Tibial artery (tissue), 4 donors: ENCODE measurements at regions not wholly inside any gene's neighbourhood (a gene's known extent, or its start where the extent isn't known, plus 50 kb on each side); places are given as distances from the start of the nearest gene placed in this dataset.

Experiments
- DNase-seq, 2 donors: peaks; one replicate each; pipeline ENCODE4 v3.0.0-alpha.2; 2019
- H3K27ac ChIP-seq, 2 donors: fragments of 200-600 bp; sonication (generic) in 1 of 2; 1 replicate in 1 of 2; 2 replicates in 1 of 2; pipeline ENCODE4 v1.5.1; 2018 to 2019; ENCODE audit warnings: mild to moderate bottlenecking in 1 of 2
- H3K27me3 ChIP-seq, 2 donors: fragments of 200-600 bp; sonication (generic) in 1 of 2; one replicate each; pipeline versions ENCODE4 v1.5.1 to v1.6.0; 2016 to 2019
- H3K36me3 ChIP-seq, 3 donors: fragments of 200-600 bp; sonication (generic) in 2 of 3; one replicate each; pipeline ENCODE4 v1.5.1; 2016 to 2019; ENCODE audit warnings: mild to moderate bottlenecking in 2 of 3
- H3K4me1 ChIP-seq, 4 donors: fragments of 200-600 bp; sonication (generic) in 2 of 4; 1 replicate in 3 of 4; 2 replicates in 1 of 4; pipeline ENCODE4 v1.5.1; 2016 to 2019
- H3K4me3 ChIP-seq, 2 donors: fragments of 200-600 bp; sonication (generic) in 1 of 2; 1 replicate in 1 of 2; 2 replicates in 1 of 2; pipeline ENCODE4 v1.5.1; 2018 to 2019; ENCODE audit warnings: mild to moderate bottlenecking in 2 of 2
- H3K9me3 ChIP-seq, 3 donors: fragments of 200-600 bp; sonication (generic) in 1 of 3; one replicate each; pipeline ENCODE4 v1.5.1; 2016 to 2019
- intact Hi-C: fragments of 100-400 bp; cut with DNase I; formaldehyde crosslinking; loops from one replicate; pipeline ENCODE4 v1.15.0; 2023; ENCODE audit warnings: low total_unique reads
- TF ChIP-seq, protein P1 (sequence below), 2 experiments: fragments of 200-600 bp in 1 of 2; fragments of 450-650 bp in 1 of 2; IDR thresholded peaks; one replicate each; pipeline ENCODE4 v1.5.1; 2017 to 2019; ENCODE audit warnings: antibody characterized with exemption in 2 of 2, mild to moderate bottlenecking in 1 of 2, moderate library complexity in 1 of 2

DNA sequence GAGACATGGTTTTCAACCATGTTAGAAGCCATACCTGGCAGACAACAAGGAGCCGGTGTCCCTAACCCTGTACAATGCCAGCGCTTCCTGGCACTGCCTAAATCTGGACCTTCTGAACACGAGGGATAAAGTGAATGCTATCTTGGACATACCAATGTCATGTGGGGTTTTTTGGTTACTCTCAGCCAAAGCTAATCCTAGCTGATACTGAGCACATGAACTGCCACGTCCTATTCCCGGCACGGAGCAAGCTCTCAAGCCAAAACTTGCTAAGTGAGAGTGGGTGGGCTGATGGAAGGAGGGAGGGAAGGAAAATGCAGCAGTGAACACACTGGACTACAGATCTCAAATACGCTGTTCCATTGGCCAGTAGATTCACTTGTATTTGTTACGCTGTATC, 226.1 kb downstream of the BCOR start:
- intact Hi-C loops, result no loop called here
- TF ChIP-seq, protein P1, sequence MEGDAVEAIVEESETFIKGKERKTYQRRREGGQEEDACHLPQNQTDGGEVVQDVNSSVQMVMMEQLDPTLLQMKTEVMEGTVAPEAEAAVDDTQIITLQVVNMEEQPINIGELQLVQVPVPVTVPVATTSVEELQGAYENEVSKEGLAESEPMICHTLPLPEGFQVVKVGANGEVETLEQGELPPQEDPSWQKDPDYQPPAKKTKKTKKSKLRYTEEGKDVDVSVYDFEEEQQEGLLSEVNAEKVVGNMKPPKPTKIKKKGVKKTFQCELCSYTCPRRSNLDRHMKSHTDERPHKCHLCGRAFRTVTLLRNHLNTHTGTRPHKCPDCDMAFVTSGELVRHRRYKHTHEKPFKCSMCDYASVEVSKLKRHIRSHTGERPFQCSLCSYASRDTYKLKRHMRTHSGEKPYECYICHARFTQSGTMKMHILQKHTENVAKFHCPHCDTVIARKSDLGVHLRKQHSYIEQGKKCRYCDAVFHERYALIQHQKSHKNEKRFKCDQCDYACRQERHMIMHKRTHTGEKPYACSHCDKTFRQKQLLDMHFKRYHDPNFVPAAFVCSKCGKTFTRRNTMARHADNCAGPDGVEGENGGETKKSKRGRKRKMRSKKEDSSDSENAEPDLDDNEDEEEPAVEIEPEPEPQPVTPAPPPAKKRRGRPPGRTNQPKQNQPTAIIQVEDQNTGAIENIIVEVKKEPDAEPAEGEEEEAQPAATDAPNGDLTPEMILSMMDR (IDR thresholded peaks at IDR 0.05), result no peak

DNA sequence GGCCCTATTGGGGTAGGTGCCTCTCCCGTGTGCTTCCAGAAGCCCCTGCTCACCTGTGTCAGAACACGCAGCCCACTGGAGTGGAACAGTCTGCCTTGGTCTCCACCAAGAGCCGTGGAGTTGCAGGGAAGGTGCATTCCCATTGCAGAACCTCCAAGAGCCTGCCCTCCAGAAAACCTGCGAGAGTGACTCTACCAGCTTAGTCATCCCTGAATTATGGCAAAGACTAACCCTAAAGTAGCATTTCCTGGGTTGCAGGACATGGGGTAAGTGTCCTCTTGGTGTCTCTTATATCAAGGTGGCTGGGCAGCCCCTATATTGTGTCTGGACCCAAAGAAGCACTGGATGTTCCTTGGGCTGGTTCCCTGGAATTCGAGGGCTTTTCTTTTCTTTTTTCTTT, 224.6 kb downstream of the BCOR start:
- Histone ChIP-seq H3K27ac (no peak overlapping the region), H3K4me3 (no peak overlapping the region), H3K4me1 (peaks cover 0 to 15% (median 0%) of the 10 kb centered on the region in 4 donors), H3K9me3 (no peaks in the 10 kb centered on the region), H3K36me3 (no peaks in the 10 kb centered on the region), H3K27me3 (no peaks in the 10 kb centered on the region)
- DNase-seq, result no peak
- intact Hi-C loops, result no loop called here
- TF ChIP-seq, protein P1 (IDR thresholded peaks at IDR 0.05), result no peak

More for the DNA sequence above, 226.1 kb downstream of the BCOR start:
- Histone ChIP-seq H3K36me3 (no peaks in the 10 kb centered on the region), H3K4me1 (peaks cover 0 to 5% (median 0%) of the 10 kb centered on the region in 4 donors), H3K27me3 (no peaks in the 10 kb centered on the region), H3K27ac (no peak overlapping the region), H3K9me3 (no peaks in the 10 kb centered on the region), H3K4me3 (no peak overlapping the region)
- no peak for DNase-seq

DNA sequence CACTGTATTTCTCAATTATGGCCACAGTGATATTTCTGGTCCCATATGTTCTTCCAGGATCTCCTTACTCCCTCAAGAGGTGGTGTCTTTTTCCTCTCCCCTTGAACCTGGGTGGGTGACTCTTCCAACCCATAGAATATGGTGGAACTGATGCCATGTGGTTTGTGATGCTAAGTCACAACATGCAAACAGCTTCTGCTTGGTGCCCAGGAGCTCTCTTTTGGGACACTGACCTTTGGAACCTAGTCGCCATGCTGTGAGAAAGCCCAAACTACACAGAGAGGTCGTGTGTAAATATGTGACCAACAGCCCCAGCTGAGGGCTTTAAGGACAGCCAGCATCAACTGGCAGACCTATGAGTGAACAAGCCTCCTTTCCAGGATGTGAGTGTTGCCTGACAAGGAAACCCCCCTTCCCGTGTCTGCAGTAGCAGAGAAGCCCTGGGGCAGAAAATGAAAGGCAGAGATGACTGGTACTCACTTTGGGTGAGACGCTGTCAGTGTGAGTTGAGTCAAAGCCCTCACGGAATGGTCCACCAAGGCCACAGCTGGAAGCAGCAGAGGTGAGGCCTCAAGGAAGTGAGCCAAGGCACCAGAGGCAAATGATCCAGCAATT, 223.4 kb downstream of the BCOR start:
- intact Hi-C loops, result no loop called here
- H3K4me1 ChIP-seq, result peaks cover 0 to 15% (median 0%) of the 10 kb centered on the region in 4 donors
- no peaks in the 10 kb centered on the region for H3K36me3 ChIP-seq
- H3K9me3 ChIP-seq, result no peaks in the 10 kb centered on the region
- no peak for DNase-seq
- H3K27me3 ChIP-seq, result no peaks in the 10 kb centered on the region
- no peak overlapping the region for H3K4me3 ChIP-seq
- H3K27ac ChIP-seq, result no peak overlapping the region
- TF ChIP-seq, protein P1 (IDR thresholded peaks at IDR 0.05), result no peak

DNA sequence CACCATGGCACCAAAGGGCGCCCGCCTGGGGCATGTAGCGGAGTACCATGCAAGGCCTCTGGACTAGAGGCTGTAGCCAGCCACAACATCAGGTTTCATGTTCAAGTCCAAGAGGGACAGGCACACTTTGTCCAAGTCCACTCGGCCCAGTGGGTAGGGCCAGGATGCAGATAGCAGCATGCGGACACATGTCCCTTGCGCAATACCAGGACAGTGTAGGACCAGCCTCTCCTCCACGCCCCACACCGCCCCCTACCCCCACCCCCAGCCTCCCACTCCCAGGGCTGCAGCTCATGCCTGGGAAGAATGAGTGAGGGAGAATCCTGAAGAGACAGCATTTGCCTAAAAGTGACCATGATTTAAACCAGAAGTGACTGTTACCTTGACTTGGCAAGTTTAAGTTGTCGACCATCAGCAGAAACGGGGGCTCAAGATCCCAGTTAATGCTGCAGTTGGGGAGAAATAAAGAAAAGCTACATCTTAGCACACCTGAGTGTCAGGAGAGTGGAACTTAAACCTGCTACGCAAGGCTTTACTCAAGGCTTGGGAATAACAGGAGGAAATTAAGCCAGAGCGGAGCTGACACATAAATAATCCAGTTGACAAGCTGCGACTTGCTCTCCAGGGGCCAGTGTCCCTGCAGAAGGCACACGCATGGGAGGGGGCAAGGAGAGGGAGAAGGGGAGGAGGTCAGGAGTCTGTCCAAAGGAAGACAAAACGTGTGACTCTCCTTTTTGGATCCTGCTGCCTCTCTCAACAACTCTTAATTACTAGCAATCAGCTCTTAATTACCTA, 221.7 kb downstream of the BCOR start:
- Histone ChIP-seq H3K9me3 (no peaks in the 10 kb centered on the region), H3K27ac (no peak overlapping the region), H3K4me1 (peaks cover 0 to 15% (median 0%) of the 10 kb centered on the region in 4 donors), H3K36me3 (no peaks in the 10 kb centered on the region), H3K27me3 (no peaks in the 10 kb centered on the region), H3K4me3 (no peak overlapping the region)
- DNase-seq, result no peak
- intact Hi-C loops, result no loop called here
- TF ChIP-seq, protein P1 (IDR thresholded peaks at IDR 0.05), result no peak

DNA sequence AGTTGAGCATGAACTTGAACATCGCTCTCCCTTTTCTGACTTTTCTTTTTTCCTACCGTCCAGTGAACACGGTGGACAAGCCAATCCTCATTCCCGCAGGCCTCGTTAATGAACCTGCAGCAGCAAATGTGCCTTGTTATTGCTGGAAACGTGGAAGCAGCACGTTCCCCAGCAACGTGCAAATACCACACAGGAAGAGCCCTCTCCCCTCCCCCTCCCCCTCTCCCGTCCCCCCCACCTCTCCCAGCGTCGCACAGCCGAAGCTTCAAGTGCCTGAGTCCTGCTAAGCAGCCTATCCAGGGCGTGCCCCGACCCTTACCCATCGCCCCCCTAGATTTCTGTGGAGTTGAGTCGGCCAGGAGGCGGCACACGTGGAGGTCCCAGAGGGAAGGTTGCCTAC, 219.9 kb downstream of the BCOR start:
- no peaks in the 10 kb centered on the region for H3K36me3 ChIP-seq
- H3K4me1 ChIP-seq, result peaks cover 0 to 15% (median 0%) of the 10 kb centered on the region in 4 donors
- peaks cover 0 to 4% (median 1%) of the 10 kb centered on the region in 3 donors for H3K9me3 ChIP-seq
- TF ChIP-seq, protein P1 (IDR thresholded peaks at IDR 0.05), result no peak
- no peak overlapping the region for H3K27ac ChIP-seq
- intact Hi-C loops, result no loop called here
- no peak for DNase-seq
- no peak overlapping the region for H3K4me3 ChIP-seq
- H3K27me3 ChIP-seq, result no peaks in the 10 kb centered on the region
